Erythroblast (primary cell): ENCODE measurements at regions not wholly inside any gene's neighbourhood (a gene's known extent, or its start where the extent isn't known, plus 50 kb on each side); places are given as distances from the start of the nearest gene placed in this dataset.

Experiments used
- GATA1 ChIP-seq: IDR thresholded peaks from 2 replicates; pipeline ENCODE4 v1.6.1; 2011; ENCODE audit warnings: low read depth, mild to moderate bottlenecking, control low read depth, low read length, moderate library complexity
- POLR2A ChIP-seq: IDR thresholded peaks from 2 replicates; pipeline ENCODE4 v1.6.1; 2011; ENCODE audit warnings: mild to moderate bottlenecking, low read length

DNA sequence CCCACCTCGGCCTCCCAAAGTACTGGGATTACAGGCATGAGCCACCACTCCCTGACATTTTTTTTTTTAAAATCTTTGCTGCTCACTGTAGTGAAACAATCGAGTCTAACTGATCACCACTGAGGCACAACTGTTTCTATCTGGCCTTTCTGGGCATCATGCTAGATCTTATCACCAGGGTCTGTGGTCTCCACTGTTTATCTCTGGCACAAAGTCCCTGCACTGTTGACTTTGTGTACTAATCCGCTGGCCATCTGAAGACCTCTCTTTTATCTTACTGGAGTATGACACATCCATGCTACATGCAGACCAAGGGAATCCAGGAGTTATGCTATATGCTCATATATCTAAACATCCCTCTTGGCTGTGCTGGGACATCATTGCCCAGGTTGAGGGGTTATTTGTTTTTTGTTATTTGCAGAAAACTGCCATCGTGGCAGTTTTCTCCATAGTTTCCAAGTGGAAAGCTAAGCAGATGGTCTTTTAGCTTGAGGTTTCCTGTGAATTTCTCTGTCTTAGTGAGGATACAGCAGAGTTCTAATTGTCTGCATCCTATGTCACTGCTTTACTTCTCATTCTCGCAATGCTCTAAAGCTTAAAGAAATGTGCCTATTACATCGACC lies 456.9 kb downstream of the CCER1 start:
- TF ChIP-seq POLR2A, result no peak
- no peak for TF ChIP-seq GATA1
